Dendritic cell treated with granulocyte-macrophage colony-stimulating factor and Interleukin-4, amounts not matched to agents 40 ng/mL and 50 ng/mL, for 4 days (primary cell): ENCODE measurements at regions not wholly inside any gene's neighbourhood (a gene's known extent, or its start where the extent isn't known, plus 50 kb on each side); places are given as distances from the start of the nearest gene placed in this dataset.

Experiments
- H3K27ac Mint-ChIP-seq: one replicate; pipeline ENCODE4 v1.8.0; 2022; ENCODE audit warnings: mild to moderate bottlenecking, mixed read lengths
- H3K27me3 Mint-ChIP-seq: one replicate; pipeline ENCODE4 v1.8.0; 2022; ENCODE audit warnings: mild to moderate bottlenecking, mixed read lengths
- H3K36me3 Mint-ChIP-seq: one replicate; pipeline ENCODE4 v1.8.0; 2022; ENCODE audit warnings: low read depth, mixed read lengths
- H3K4me1 Mint-ChIP-seq: one replicate; pipeline ENCODE4 v1.8.0; 2022; ENCODE audit warnings: low read depth, mixed read lengths
- H3K4me3 Mint-ChIP-seq: one replicate; pipeline ENCODE4 v1.8.0; 2022; ENCODE audit warnings: mild to moderate bottlenecking, moderate library complexity, mixed read lengths
- H3K9me3 Mint-ChIP-seq: one replicate; pipeline ENCODE4 v1.8.0; 2022; ENCODE audit warnings: mixed read lengths
- intact Hi-C: fragments of 100-400 bp; cut with micrococcal nuclease; formaldehyde crosslinking; loops from one replicate; pipeline ENCODE4 v1.15.0; 2022

GRCh38 chr4:111641813-111642579 is 503.3 kb upstream of the FAM241A start:
- intact Hi-C loops: loop anchor here (2.0 to 10.0 kb wide), 3 partner anchors 295 to 1007 kb away; no protein-coding TSS in a partner anchor
- H3K36me3 Mint-ChIP-seq: no peaks in the 10 kb centered on the region
- H3K27me3 Mint-ChIP-seq: peaks cover 6% of the 10 kb centered on the region
- no peak overlapping the region for H3K27ac Mint-ChIP-seq
- H3K4me1 Mint-ChIP-seq: peaks cover 6% of the 10 kb centered on the region
- no peaks in the 10 kb centered on the region for H3K9me3 Mint-ChIP-seq
- no peak overlapping the region for H3K4me3 Mint-ChIP-seq

GRCh38 chr4:111648056-111648455 is 497.2 kb upstream of the FAM241A start:
- Mint-ChIP-seq H3K4me3 (no peak overlapping the region), H3K27me3 (peaks cover 3% of the 10 kb centered on the region), H3K36me3 (no peaks in the 10 kb centered on the region), H3K9me3 (no peaks in the 10 kb centered on the region), H3K27ac (no peak overlapping the region), H3K4me1 (no peaks in the 10 kb centered on the region)
- intact Hi-C loops: loop anchor here (10.0 kb wide), 1 partner anchor 1013 kb away; no protein-coding TSS in a partner anchor

- Mint-ChIP-seq H3K4me3 (no peak overlapping the region), H3K27me3 (peaks cover 3% of the 10 kb centered on the region), H3K9me3 (no peaks in the 10 kb centered on the region), H3K36me3 (no peaks in the 10 kb centered on the region), H3K4me1 (no peaks in the 10 kb centered on the region), H3K27ac (no peak overlapping the region)
- intact Hi-C loops: loop anchor here (10.0 kb wide), 1 partner anchor 1015 kb away; no protein-coding TSS in a partner anchor
Observed at GRCh38 chr4:111649308-111649707, 495.9 kb upstream of the FAM241A start.

DNA sequence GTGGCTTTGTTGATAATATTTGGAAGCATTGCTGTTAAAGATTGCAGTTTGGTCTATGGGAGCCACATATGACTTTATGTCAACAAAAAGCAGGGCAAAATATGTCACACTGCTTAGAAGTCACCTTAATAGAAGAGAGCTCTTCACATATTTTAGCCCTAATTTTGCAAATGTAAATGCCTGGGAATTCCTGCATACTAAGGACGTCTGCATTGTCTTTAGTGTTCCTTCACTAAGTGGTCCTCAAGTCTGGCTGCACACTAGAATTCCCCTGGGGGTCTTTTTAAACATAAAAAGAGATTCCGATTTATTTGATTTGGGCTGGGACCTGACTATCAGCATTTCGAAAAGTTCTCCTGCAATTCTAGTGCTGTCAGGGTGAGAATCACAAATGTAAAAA is 495.1 kb upstream of the FAM241A start:
- Mint-ChIP-seq H3K9me3 (no peaks in the 10 kb centered on the region), H3K36me3 (no peaks in the 10 kb centered on the region), H3K4me1 (no peaks in the 10 kb centered on the region), H3K27ac (no peak overlapping the region), H3K4me3 (no peak overlapping the region), H3K27me3 (peaks cover 3% of the 10 kb centered on the region)
- intact Hi-C loops: no loop called here

- H3K4me1 Mint-ChIP-seq: no peaks in the 10 kb centered on the region
- no peaks in the 10 kb centered on the region for H3K36me3 Mint-ChIP-seq
- intact Hi-C loops: no loop called here
- peaks cover 3% of the 10 kb centered on the region for H3K27me3 Mint-ChIP-seq
- H3K27ac Mint-ChIP-seq: no peak overlapping the region
- H3K9me3 Mint-ChIP-seq: no peaks in the 10 kb centered on the region
- H3K4me3 Mint-ChIP-seq: no peak overlapping the region
Observed at GRCh38 chr4:111650674-111651086, 494.6 kb upstream of the FAM241A start.

GRCh38 chr4:111652236-111652635 is 493.0 kb upstream of the FAM241A start:
- H3K9me3 Mint-ChIP-seq: no peaks in the 10 kb centered on the region
- peaks cover 3% of the 10 kb centered on the region for H3K27me3 Mint-ChIP-seq
- H3K36me3 Mint-ChIP-seq: no peaks in the 10 kb centered on the region
- H3K27ac Mint-ChIP-seq: no peak overlapping the region
- H3K4me3 Mint-ChIP-seq: no peak overlapping the region
- intact Hi-C loops: no loop called here
- H3K4me1 Mint-ChIP-seq: no peaks in the 10 kb centered on the region

DNA sequence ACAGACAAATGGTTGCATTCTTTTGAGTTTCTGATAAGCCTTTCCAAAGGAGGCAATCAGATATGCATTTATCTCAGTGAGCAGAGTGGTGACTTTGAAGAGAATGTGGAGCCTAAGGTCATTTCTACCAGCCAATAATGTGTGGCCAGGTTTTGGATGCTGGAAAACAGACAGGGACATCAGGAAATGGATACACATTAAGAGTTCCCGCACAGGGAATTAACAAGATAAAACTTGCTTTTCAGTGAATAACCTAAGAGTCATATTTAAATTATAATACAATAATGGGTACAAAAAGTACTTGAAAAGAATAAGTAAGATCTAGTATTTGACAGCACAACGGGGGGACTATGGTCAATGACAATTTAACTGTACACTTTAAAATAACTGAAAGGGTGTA is 492.3 kb upstream of the FAM241A start:
- Mint-ChIP-seq H3K4me1 (no peaks in the 10 kb centered on the region), H3K27ac (no peak overlapping the region), H3K4me3 (no peak overlapping the region), H3K9me3 (no peaks in the 10 kb centered on the region), H3K36me3 (no peaks in the 10 kb centered on the region), H3K27me3 (peaks cover 3% of the 10 kb centered on the region)
- intact Hi-C loops: no loop called here

DNA sequence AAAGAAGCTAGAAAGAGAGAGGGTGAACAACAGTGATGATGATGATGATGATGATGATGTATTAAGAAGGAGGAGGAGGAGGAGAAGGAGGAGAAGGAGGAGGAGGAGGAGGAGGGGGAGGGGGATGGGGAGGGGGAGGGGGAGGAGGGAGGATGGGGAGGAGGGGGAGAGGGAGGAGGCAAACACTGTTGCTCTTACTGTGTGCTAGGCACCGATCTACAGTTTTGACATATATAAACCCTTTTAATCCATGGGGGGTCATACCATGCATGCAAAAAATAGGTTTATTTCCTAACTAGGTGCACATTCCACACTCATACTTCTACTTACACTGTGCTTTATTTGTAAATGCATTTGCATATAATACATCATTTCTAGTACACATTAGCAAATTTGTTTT is 482.8 kb upstream of the FAM241A start:
- no peaks in the 10 kb centered on the region for H3K27me3 Mint-ChIP-seq
- intact Hi-C loops: no loop called here
- no peaks in the 10 kb centered on the region for H3K9me3 Mint-ChIP-seq
- H3K36me3 Mint-ChIP-seq: no peaks in the 10 kb centered on the region
- H3K27ac Mint-ChIP-seq: no peak overlapping the region
- H3K4me3 Mint-ChIP-seq: no peak overlapping the region
- H3K4me1 Mint-ChIP-seq: no peaks in the 10 kb centered on the region

DNA sequence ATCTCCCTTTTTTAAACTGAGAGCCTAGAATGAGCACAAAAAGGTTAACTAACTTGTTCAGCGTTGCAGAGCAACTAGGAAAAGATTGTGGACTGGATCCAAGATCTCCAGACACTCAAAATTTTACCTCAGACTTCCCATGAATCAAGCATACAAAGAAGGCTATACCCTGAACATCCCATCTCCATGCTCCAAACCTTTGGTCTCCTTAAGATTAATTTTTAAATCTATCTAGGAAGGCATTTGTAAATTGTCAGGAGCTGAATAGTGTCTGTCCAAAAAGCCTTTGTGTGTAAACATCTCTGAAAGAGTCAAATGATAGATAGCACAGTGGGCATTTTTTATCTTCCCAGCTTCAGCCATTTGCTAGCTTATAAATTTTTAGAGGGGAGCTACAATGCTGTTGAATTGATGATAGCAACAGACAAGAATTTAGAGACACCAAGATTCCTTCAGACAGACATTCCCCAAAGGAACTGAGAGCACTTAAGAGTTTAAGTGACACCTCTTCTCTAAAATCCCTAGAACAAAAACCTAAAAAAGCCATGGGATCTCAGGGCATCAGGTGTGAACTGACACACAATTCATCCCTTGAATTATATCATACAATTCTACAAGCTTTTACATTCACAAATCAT is 480.8 kb upstream of the FAM241A start:
- Mint-ChIP-seq H3K27ac (no peak overlapping the region), H3K27me3 (no peaks in the 10 kb centered on the region), H3K9me3 (no peaks in the 10 kb centered on the region), H3K36me3 (no peaks in the 10 kb centered on the region), H3K4me3 (no peak overlapping the region), H3K4me1 (no peaks in the 10 kb centered on the region)
- intact Hi-C loops: no loop called here

DNA sequence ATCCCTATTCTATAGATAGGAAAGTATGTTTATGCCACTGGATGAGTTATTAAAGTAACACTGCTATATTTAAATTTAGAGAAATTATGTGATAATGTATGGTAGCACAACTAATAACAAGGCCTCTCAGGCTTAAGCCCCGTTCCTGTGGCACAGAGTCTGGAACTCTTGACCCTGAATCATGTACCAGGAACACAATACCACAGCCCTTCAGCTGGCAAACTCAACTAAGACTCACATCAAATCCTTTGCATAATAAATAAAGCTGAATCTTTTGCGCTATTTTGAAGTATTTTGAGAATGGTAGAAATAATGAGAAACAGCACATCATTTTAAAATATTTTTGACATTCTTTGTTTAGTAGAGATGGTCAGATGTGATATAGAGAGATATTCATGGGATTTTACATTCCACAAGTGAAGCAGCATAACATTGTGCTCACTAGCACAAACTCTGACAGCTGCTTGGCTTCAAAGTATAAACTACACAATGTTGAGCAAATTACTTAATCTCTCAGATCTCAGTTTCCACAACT is 478.4 kb upstream of the FAM241A start:
- H3K27ac Mint-ChIP-seq: no peak overlapping the region
- H3K4me3 Mint-ChIP-seq: no peak overlapping the region

DNA sequence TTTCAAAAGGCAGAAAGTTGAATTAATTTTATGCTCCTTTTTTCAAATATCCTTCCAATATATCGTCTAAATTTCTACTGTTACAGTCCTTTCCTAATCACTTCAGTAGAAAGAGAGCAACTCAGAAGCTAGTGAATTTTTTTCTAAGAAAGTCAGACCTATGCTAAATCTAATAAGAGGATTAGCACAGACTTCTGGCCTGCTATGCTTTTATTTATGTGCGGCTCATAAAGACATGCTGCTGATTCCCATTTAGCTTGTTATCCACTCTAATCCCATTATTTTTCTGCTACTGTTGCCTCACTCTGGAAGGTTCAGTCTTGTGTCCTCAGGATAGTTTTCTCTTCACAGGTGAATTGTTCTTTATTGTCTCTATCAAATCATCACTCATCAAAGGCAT is 473.5 kb upstream of the FAM241A start:
- H3K27ac Mint-ChIP-seq: no peak overlapping the region
- H3K27me3 Mint-ChIP-seq: no peaks in the 10 kb centered on the region
- H3K4me3 Mint-ChIP-seq: no peak overlapping the region
- no peaks in the 10 kb centered on the region for H3K36me3 Mint-ChIP-seq
- H3K9me3 Mint-ChIP-seq: no peaks in the 10 kb centered on the region
- no peaks in the 10 kb centered on the region for H3K4me1 Mint-ChIP-seq
- intact Hi-C loops: no loop called here

More for the DNA sequence above, 478.4 kb upstream of the FAM241A start:
- Mint-ChIP-seq H3K36me3 (no peaks in the 10 kb centered on the region), H3K9me3 (no peaks in the 10 kb centered on the region), H3K4me1 (no peaks in the 10 kb centered on the region), H3K27me3 (no peaks in the 10 kb centered on the region)
- intact Hi-C loops: no loop called here

GRCh38 chr4:111675746-111676145 is 469.5 kb upstream of the FAM241A start:
- intact Hi-C loops: no loop called here
- no peaks in the 10 kb centered on the region for H3K27me3 Mint-ChIP-seq
- no peaks in the 10 kb centered on the region for H3K36me3 Mint-ChIP-seq
- no peaks in the 10 kb centered on the region for H3K9me3 Mint-ChIP-seq
- H3K4me3 Mint-ChIP-seq: no peak overlapping the region
- H3K4me1 Mint-ChIP-seq: no peaks in the 10 kb centered on the region
- no peak overlapping the region for H3K27ac Mint-ChIP-seq

DNA sequence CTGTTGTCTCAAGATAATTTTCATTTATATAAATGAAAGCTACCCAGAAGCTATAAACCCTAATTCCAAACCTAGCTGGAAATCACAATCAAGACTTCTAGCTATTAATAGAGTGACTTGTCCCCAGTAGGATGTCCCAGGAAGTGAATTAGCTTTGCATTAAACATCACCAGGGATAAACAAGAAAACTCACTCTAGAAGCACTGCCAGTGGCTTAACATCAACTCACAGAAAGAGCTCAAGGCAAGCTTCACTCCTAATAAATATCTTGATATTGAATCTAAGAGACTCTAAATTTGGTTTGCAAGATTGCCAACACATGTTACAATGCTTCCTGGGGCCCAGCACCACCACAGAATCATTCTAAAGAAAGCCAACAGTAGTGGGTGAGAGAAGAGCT is 468.7 kb upstream of the FAM241A start:
- Mint-ChIP-seq H3K36me3 (no peaks in the 10 kb centered on the region), H3K4me1 (no peaks in the 10 kb centered on the region), H3K9me3 (no peaks in the 10 kb centered on the region), H3K27ac (no peak overlapping the region), H3K4me3 (no peak overlapping the region), H3K27me3 (no peaks in the 10 kb centered on the region)
- intact Hi-C loops: no loop called here

DNA sequence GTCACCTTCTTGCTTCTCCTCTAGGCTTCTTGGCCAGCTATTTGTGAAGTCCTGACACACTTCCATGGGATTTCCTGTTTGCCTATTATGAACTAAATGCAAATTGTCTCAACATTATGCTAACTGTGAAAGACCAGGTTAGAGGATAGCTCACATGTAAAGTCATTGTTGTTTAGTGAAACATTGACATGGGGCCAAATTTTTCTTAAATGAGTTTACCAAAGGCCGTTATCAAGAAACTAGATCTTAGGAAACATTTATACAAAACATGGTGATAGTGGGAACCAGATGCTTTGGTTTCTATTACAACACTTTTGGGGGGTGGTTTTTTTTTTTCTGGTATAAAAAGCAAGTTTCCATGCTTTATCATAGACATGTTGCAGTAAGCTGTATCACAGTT is 466.8 kb upstream of the FAM241A start:
- no peaks in the 10 kb centered on the region for H3K9me3 Mint-ChIP-seq
- no peaks in the 10 kb centered on the region for H3K36me3 Mint-ChIP-seq
- H3K27me3 Mint-ChIP-seq: no peaks in the 10 kb centered on the region
- H3K27ac Mint-ChIP-seq: no peak overlapping the region
- H3K4me1 Mint-ChIP-seq: no peaks in the 10 kb centered on the region
- intact Hi-C loops: no loop called here
- H3K4me3 Mint-ChIP-seq: no peak overlapping the region
